Fibroblast of skin of scalp (primary cell): ENCODE measurements at regions not wholly inside any gene's neighbourhood (a gene's known extent, or its start where the extent isn't known, plus 50 kb on each side); places are given as distances from the start of the nearest gene placed in this dataset.
A peak's percentile ranks its signal among the peaks of the same experiment; 100 is the strongest.

Experiments used
- DNase-seq: peaks from one replicate; pipeline ENCODE4 v3.0.0-alpha.2; 2013

DNA sequence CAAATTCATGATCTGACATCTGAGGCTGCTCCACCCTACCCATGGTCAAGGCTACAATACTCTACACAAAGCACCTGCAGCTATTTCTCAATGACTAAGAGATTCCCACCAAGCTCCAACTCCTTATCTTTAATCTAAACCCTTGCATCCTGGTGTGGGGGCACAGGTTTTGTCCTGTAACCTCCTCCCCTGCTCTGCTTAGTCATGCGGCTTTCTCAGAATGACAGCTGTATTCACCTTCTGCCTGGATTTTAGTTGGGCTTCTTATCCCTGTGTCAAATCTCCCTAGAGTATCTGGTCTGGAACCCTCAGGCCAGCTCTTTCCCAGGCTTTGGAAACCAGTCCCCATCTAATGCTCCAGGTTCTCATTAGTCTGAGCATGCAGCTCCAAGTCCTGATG lies 159.0 kb downstream of the BARHL2 start:
- no peak for DNase-seq

GRCh38 chr1:90557706-90558105 lies 159.4 kb downstream of the BARHL2 start:
- DNase-seq, result no peak

DNA sequence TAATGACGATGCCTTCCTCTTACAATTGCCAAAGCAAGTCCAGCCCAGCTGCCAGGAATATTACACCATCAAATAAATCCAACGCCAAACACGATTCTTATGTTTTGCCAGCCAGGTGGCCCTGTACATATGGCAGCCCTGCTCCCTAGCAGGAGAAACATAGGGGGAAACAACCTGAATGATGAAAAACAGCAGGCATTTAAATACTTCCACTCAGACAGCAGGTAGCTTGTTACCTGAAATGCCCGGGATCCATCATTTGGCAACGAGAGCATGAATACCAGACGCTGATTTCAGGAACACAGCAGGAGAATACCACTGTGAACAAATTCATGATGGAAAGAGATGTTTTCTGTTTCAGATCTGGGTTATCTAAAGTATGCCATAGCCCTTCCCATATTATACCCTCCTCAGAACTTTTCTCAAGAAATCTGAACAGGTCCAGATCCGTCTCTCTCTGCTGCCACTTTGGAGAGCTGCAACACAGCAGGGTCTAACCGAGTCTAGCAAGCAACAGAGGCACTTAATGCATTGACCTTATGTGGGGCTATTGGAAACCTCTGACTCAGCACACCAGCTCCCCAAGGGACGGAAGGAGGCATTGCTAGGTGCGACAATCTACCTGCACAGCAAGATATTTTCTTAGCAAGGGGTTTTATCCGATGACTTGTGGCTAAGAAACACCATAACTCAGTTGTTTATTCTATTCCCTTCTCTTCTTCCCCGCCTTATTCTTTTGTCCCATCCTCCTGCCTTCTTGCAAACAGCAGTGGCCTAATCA lies 166.3 kb downstream of the BARHL2 start:
- no peak for DNase-seq

DNA sequence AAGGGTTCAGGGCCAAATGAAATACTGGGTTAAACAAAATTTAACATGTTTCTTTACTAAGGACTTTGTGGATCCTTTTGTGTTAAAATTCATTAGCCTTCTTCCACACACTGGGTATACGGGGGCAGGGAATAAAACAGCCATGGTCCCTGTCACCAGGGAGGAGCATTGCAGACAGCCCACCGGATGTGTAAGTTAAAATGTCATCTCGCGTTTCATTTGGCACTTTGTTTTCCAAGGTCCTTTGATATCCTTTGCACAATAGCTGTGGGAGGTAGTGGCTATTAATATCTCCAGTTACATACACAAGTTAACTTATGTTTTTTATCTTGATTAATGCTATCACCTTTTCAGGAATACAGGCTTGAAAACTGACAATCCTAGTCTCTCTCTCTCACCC lies 172.7 kb downstream of the BARHL2 start:
- no peak for DNase-seq

GRCh38 chr1:90537606-90538362 lies 179.3 kb downstream of the BARHL2 start:
- DNase-seq, result no peak

- no peak for DNase-seq
Measured at GRCh38 chr1:90534663-90535295, 182.3 kb downstream of the BARHL2 start.

DNA sequence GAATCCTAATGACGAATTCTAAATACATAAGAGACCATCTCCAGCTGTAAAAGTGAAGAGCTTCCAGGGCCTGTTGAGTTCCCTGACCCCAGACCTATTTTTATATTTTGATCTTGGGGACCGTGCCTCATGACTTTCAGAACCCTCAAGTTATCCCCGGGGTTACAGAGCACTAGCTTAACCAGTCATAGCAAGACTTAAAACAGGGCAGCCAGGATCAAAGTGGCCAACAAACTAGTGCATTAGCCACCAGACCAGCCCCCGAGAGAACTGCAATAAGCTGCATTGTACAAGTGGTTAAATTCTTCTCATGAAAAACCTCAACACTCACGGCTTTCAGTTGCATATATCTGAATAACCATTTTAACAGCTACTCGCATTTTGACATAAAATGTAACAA lies 183.0 kb downstream of the BARHL2 start:
- DNase-seq, result no peak

GRCh38 chr1:90526954-90527353 lies 190.1 kb downstream of the BARHL2 start:
- no peak for DNase-seq

DNA sequence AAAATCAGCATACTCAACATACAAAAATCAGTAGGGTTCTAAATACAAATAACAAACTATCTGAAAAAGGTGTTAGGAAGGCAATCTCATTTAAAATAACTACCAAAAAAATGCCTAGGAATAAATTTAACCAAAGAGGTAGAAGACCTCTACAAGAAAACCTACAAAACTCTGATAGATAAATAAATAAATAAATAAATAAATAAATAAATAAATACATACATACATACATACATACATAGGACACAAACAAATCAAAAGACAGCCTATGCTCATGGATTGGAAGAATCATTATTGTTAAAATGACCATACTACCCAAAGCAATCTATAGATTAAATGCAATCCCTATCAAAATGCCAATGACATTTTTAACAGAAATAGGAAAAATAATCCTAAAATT lies 194.7 kb downstream of the BARHL2 start:
- DNase-seq, result no peak

GRCh38 chr1:90513956-90514355 lies 203.1 kb downstream of the BARHL2 start:
- no peak for DNase-seq

GRCh38 chr1:90512441-90512840 lies 204.7 kb downstream of the BARHL2 start:
- DNase-seq, result no peak

DNA sequence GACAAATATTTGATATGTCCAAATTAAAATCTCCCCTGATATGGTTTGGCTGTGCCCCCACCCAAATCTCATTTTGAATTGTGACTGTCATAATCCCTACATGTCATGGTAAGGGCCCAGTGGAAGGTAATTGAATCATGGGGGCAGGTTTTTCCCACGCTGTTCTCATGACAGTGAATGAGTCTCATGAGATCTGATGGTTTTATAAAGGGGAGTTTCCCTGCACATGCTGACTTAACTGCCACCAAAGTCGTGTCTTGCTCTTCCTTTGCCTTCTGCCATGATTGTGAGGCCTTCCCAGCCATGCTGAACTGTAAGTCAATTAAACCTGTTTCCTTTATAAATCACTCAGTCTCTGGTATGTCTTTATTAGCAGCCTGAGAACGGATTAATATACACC lies 207.0 kb downstream of the BARHL2 start:
- DNase-seq, result no peak

- no peak for DNase-seq
Measured at GRCh38 chr1:90509225-90510048, 207.7 kb downstream of the BARHL2 start.

GRCh38 chr1:90508376-90509167 lies 208.5 kb downstream of the BARHL2 start:
- DNase-seq, result no peak

DNA sequence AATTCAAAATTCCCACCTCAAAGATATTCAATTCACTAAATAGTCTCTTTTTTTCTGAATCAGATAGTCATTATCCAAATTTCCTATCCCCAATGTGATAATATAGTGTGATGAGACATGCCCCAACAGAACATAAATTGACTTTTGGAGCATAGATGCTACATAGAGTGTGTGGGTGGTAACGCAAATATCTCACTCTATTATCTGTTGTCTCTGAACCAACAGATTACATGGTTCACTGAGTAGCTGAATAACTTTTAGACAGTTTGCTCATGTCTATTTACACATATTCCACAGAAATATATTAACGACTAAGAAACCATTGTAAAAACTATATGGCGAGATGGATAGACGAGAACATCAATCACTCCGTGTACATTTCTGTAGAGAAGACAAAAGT lies 209.9 kb downstream of the BARHL2 start:
- no peak for DNase-seq

GRCh38 chr1:90505806-90506205 lies 211.3 kb downstream of the BARHL2 start:
- DNase-seq, result no peak

GRCh38 chr1:90504509-90504908 lies 212.6 kb downstream of the BARHL2 start:
- no peak for DNase-seq

- DNase-seq, result no peak
Measured at GRCh38 chr1:90502696-90503095, 214.4 kb downstream of the BARHL2 start.

DNA sequence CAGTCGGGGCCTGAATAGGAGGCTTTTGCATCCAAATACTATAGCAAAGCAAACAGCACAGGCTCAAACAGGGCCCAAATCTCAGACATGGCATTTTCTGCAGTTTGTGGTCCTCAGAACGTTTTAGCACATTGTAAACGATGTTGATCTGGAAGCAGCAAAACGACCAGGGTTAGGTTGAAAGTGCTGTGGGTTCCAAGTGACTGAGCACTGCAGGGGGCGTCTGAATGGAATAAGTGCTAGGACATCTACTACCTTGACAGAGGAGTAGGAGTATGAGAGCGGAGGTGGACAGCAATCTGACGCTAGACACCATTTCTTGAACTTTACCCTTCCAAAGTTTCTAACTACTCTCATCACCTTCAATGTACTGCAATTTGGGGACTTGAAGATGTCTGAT lies 214.9 kb downstream of the BARHL2 start:
- no peak for DNase-seq

DNA sequence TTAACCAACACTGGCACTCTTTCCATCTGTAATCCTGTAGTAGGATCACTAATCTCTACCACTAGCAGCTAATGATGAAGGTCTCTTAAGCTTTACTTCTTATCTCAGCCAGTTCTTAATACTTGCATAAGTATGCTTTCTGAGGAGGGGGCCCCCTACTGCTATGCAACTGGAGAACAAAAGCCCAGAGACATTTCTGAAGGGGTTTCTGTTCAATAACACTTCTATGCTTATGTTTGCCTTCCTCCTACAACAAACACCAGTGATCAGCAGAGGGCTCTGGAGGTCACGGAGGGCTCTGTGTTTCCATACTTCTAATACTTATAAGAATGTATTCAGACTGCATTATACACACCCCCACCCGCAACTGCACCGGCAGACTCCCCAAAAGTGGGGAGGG lies 215.8 kb downstream of the BARHL2 start:
- DNase-seq, result no peak

DNA sequence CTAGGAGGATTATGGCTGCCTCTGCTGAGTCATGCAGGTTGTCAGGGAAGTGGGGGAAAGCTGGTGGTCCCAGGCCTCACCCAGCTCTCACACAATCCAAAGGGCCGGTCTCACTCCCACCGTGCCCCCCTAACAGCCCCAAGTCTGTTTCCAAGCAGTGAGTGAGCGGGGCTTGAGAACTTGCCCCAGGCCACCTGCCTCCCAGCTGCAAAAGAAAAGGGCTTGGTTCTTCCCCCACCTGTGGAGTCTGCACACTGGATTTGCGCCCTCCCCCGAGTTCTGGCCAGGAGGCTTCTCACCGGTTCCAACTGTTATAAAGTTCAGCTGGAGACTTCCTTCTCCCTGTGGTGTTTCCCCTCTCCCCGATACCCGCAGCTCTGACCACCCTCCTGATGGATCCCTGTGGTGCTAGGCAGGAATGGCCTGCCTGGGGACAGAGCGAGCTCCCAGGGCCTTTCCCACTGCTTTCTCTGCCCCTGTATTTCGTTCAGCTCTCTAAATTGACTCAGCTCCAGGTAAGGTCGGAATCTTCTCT lies 222.3 kb downstream of the BARHL2 start:
- no peak for DNase-seq

GRCh38 chr1:90488451-90488850 lies 228.7 kb downstream of the BARHL2 start:
- peak; percentile 57 for DNase-seq
